ENCODE measurements at regions not wholly inside any gene's neighbourhood (a gene's known extent, or its start where the extent isn't known, plus 50 kb on each side); places are given as distances from the start of the nearest gene placed in this dataset.

GRCh38 chr3:159620873-159621272, 367.8 kb upstream of the IL12A start:
- Histone ChIP-seq H3K4me2 (ENCODE audit: insufficient read depth, low read length) (no peak overlapping the region), H3K4me3 (no peak overlapping the region), H3K36me3 (ENCODE audit: control insufficient read depth, insufficient read depth, low read length) (no peaks in the 10 kb centered on the region), H3K79me2 (ENCODE audit: control insufficient read depth, insufficient read depth, low read length) (no peaks in the 10 kb centered on the region), H3K27me3 (ENCODE audit: control insufficient read depth in 2 of 2, insufficient read depth in 2 of 2, low read length in 2 of 2) (no peaks in the 10 kb centered on the region), H4K20me1 (replicated peaks; ENCODE audit: control insufficient read depth, insufficient read depth, low read length) (no peaks in the 10 kb centered on the region), H3K9me1 (ENCODE audit: control insufficient read depth, insufficient read depth, low read length) (no peaks in the 10 kb centered on the region), H3K9me3 (replicated peaks; ENCODE audit: control insufficient read depth, insufficient read depth, low read depth, low read length) (0 out of 2 replicates have a peak, but pooled peaks cover 2% of the 10 kb centered on the region), H3K4me1 (replicated peaks in 1 of 2; ENCODE audit: control insufficient read depth in 2 of 2, insufficient read depth in 2 of 2, low read length in 2 of 2) (no peaks in the 10 kb centered on the region), H3K27ac (ENCODE audit: extremely low read depth, low read depth, low read length) (no peak overlapping the region), H2AFZ (ENCODE audit: low read depth, low read length) (no peak overlapping the region), H3K9ac (ENCODE audit: insufficient read depth in 1 of 2, low read depth in 2 of 2, low read length in 2 of 2) (no peak overlapping the region)
- BruUV-seq (replicated peaks) = no TSS peak
- WGBS (ENCODE audit: insufficient coverage, low coverage, missing lambda C conversion rate) = 0% methylated on average over 4 of the region's 4 CpGs
- DNase-seq (ENCODE audit: extremely low read depth in 1 of 4, low spot score in 3 of 4) (no peak), FAIRE-seq (no peak), ATAC-seq (no peak)
- in situ Hi-C loops (cut with MboI) = no loop called here
- no peak for TF ChIP-seq TEAD2 (tag; IDR thresholded peaks at IDR 0.05)
- TF ChIP-seq ZNF384 (IDR thresholded peaks at IDR 0.05; ENCODE audit: low read depth, low read length) = no peak
- TF ChIP-seq ATF3 (IDR thresholded peaks at IDR 0.05) = no peak
- no peak for TF ChIP-seq ATF3 (CRISPR knock-in tag; conservative IDR thresholded peaks at IDR 0.05)
- TF ChIP-seq ZNF239 (CRISPR knock-in tag; IDR thresholded peaks at IDR 0.05) = no peak
- TF ChIP-seq RBM15 (IDR thresholded peaks at IDR 0.05; ENCODE audit: insufficient read depth, low read length) = no peak
- TF ChIP-seq PTRF (tag; IDR thresholded peaks at IDR 0.05) = no peak
- TF ChIP-seq ZNF311 (CRISPR knock-in tag; IDR thresholded peaks at IDR 0.05) = no peak
- TF ChIP-seq, protein P1, sequence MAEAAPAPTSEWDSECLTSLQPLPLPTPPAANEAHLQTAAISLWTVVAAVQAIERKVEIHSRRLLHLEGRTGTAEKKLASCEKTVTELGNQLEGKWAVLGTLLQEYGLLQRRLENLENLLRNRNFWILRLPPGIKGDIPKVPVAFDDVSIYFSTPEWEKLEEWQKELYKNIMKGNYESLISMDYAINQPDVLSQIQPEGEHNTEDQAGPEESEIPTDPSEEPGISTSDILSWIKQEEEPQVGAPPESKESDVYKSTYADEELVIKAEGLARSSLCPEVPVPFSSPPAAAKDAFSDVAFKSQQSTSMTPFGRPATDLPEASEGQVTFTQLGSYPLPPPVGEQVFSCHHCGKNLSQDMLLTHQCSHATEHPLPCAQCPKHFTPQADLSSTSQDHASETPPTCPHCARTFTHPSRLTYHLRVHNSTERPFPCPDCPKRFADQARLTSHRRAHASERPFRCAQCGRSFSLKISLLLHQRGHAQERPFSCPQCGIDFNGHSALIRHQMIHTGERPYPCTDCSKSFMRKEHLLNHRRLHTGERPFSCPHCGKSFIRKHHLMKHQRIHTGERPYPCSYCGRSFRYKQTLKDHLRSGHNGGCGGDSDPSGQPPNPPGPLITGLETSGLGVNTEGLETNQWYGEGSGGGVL (CRISPR knock-in tag; IDR thresholded peaks at IDR 0.05) = no peak
- TF ChIP-seq HMG20A (CRISPR knock-in tag; conservative IDR thresholded peaks at IDR 0.05) = no peak
- TF ChIP-seq GABPA (tag; conservative IDR thresholded peaks at IDR 0.05; ENCODE audit: low read depth) = no peak
- TF ChIP-seq, protein P2, sequence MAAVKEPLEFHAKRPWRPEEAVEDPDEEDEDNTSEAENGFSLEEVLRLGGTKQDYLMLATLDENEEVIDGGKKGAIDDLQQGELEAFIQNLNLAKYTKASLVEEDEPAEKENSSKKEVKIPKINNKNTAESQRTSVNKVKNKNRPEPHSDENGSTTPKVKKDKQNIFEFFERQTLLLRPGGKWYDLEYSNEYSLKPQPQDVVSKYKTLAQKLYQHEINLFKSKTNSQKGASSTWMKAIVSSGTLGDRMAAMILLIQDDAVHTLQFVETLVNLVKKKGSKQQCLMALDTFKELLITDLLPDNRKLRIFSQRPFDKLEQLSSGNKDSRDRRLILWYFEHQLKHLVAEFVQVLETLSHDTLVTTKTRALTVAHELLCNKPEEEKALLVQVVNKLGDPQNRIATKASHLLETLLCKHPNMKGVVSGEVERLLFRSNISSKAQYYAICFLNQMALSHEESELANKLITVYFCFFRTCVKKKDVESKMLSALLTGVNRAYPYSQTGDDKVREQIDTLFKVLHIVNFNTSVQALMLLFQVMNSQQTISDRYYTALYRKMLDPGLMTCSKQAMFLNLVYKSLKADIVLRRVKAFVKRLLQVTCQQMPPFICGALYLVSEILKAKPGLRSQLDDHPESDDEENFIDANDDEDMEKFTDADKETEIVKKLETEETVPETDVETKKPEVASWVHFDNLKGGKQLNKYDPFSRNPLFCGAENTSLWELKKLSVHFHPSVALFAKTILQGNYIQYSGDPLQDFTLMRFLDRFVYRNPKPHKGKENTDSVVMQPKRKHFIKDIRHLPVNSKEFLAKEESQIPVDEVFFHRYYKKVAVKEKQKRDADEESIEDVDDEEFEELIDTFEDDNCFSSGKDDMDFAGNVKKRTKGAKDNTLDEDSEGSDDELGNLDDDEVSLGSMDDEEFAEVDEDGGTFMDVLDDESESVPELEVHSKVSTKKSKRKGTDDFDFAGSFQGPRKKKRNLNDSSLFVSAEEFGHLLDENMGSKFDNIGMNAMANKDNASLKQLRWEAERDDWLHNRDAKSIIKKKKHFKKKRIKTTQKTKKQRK (IDR thresholded peaks at IDR 0.05; ENCODE audit: borderline replicate concordance, low read depth, low read length) = no peak
- TF ChIP-seq RBM25 (IDR thresholded peaks at IDR 0.05; ENCODE audit: low read depth, low read length, severe bottlenecking) = no peak
- TF ChIP-seq RBBP5 (IDR thresholded peaks at IDR 0.05; ENCODE audit: borderline replicate concordance, insufficient read depth, low read length, poor library complexity, severe bottlenecking) = no peak
- TF ChIP-seq SNIP1 (IDR thresholded peaks at IDR 0.05; ENCODE audit: low read depth) = no peak
- intact Hi-C loops (cut with micrococcal nuclease) = no loop called here
- ChIA-PET POLR2A (no interaction called here), CTCF (ENCODE audit: low intra/inter-chr PET ratio) (no interaction called here)
